C4-2B (cell line): ENCODE measurements at regions not wholly inside any gene's neighbourhood (a gene's known extent, or its start where the extent isn't known, plus 50 kb on each side); places are given as distances from the start of the nearest gene placed in this dataset.

ENCODE experiments used
- CTCF ChIP-seq: fragments of 450-650 bp; conservative IDR thresholded peaks from 2 replicates; pipeline ENCODE4 v1.5.1; 2017; ENCODE audit warnings: mild to moderate bottlenecking
- ZFX ChIP-seq: fragments of 450-650 bp; IDR thresholded peaks from 2 replicates; pipeline ENCODE4 v1.6.1; 2017

GRCh38 chr3:59631482-59631881 lies 581.7 kb upstream of the CFAP20DC start:
- TF ChIP-seq CTCF (no peak), ZFX (no peak)
